CD14-positive monocyte (primary cell): ENCODE measurements at regions not wholly inside any gene's neighbourhood (a gene's known extent, or its start where the extent isn't known, plus 50 kb on each side); places are given as distances from the start of the nearest gene placed in this dataset.
A peak's percentile ranks its signal among the peaks of the same experiment; 100 is the strongest.
"Not testable (repeated sequence)": the region's sequence is repeated elsewhere in the genome, so short reads cannot be mapped to it uniquely, and the experiment has no call there.

Source experiments
- DNase-seq, 3 donors: peaks; one replicate each; pipeline ENCODE4 v3.0.0-alpha.2; 2011 to 2022
- H2AFZ ChIP-seq: 2 replicates; pipeline ENCODE4 v1.6.0; 2012; ENCODE audit warnings: mild to moderate bottlenecking, low read depth, low read length, inconsistent platforms; ENCODE audit not compliant: insufficient read depth, poor library complexity, severe bottlenecking
- H3K27ac ChIP-seq, 2 donors: 1 replicate in 1 of 2; 2 replicates in 1 of 2; pipeline ENCODE4 v1.5.1; 2012 to 2013; ENCODE audit warnings: low read length in 2 of 2, control low read depth in 1 of 2, inconsistent platforms in 1 of 2, low read depth in 1 of 2, mild to moderate bottlenecking in 1 of 2
- H3K27me3 ChIP-seq, 2 donors: one replicate each; pipeline versions ENCODE4 v1.6.0 to v1.6.1; 2011 to 2013; ENCODE audit warnings: low read length in 2 of 2; ENCODE audit not compliant: control insufficient read depth in 2 of 2, insufficient read depth in 2 of 2
- H3K36me3 ChIP-seq, 2 donors: replicated peaks in 1 of 2; 1 replicate in 1 of 2; 2 replicates in 1 of 2; pipeline versions ENCODE4 v1.5.1 to v1.6.1; 2012 to 2013; ENCODE audit warnings: low read length in 2 of 2, control low read depth in 1 of 2, inconsistent platforms in 1 of 2, mild to moderate bottlenecking in 1 of 2; ENCODE audit not compliant: insufficient read depth in 2 of 2, control insufficient read depth in 1 of 2
- H3K4me1 ChIP-seq, 2 donors: 1 replicate in 1 of 2; 2 replicates in 1 of 2; pipeline versions ENCODE4 v1.5.1 to v1.6.1; 2012 to 2013; ENCODE audit warnings: low read length in 2 of 2, control low read depth in 1 of 2, inconsistent platforms in 1 of 2, mild to moderate bottlenecking in 1 of 2, moderate library complexity in 1 of 2; ENCODE audit not compliant: insufficient read depth in 2 of 2, control insufficient read depth in 1 of 2
- H3K4me2 ChIP-seq: replicated peaks from 2 replicates; pipeline ENCODE3; 2012; ENCODE audit warnings: low read length, moderate library complexity, mild to moderate bottlenecking; ENCODE audit not compliant: poor library complexity, severe bottlenecking; ENCODE audit errors: extremely low read depth
- H3K4me3 ChIP-seq, 3 experiments: fragments of 200-600 bp in 1 of 3; sonication (generic) in 1 of 3; replicated peaks in 1 of 3; 1 replicate in 2 of 3; 2 replicates in 1 of 3; pipeline ENCODE4 v1.5.1; 2011 to 2013; ENCODE audit warnings: low read length in 3 of 3, mild to moderate bottlenecking in 3 of 3, control low read depth in 2 of 3, low read depth in 2 of 3, inconsistent platforms in 1 of 3, moderate library complexity in 1 of 3
- H3K79me2 ChIP-seq: 2 replicates; pipeline ENCODE4 v1.6.0; 2012; ENCODE audit warnings: mild to moderate bottlenecking, control low read depth, inconsistent platforms, low read length, moderate library complexity; ENCODE audit not compliant: insufficient read depth
- H3K9ac ChIP-seq: 2 replicates; pipeline ENCODE4 v1.6.0; 2017; ENCODE audit warnings: low read length, mild to moderate bottlenecking; ENCODE audit not compliant: insufficient read depth, poor library complexity, severe bottlenecking
- H3K9me3 ChIP-seq, 2 donors: replicated peaks in 1 of 2; 1 replicate in 1 of 2; 2 replicates in 1 of 2; pipeline versions ENCODE4 v1.5.1 to v1.6.1; 2012 to 2013; ENCODE audit warnings: low read length in 2 of 2, control low read depth in 1 of 2; ENCODE audit not compliant: control insufficient read depth in 1 of 2, insufficient read depth in 1 of 2
- H4K20me1 ChIP-seq: 2 replicates; pipeline ENCODE4 v1.6.0; 2012; ENCODE audit warnings: mild to moderate bottlenecking, low read length, control low read depth, moderate library complexity; ENCODE audit not compliant: insufficient read depth
- H3K27ac Mint-ChIP-seq, 7 donors: one replicate each; pipeline ENCODE4 v1.8.0; 2020; ENCODE audit warnings: mild to moderate bottlenecking in 7 of 7, mixed read lengths in 7 of 7, moderate library complexity in 6 of 7, inconsistent platforms in 2 of 7
- H3K27me3 Mint-ChIP-seq, 3 donors: one replicate each; pipeline ENCODE4 v1.8.0; 2021 to 2022; ENCODE audit warnings: low read depth in 3 of 3, mild to moderate bottlenecking in 3 of 3, mixed read lengths in 3 of 3, moderate library complexity in 3 of 3, inconsistent platforms in 1 of 3
- H3K36me3 Mint-ChIP-seq, 2 donors: one replicate each; pipeline ENCODE4 v1.8.0; 2020; ENCODE audit warnings: mixed read lengths in 2 of 2, inconsistent platforms in 1 of 2, mild to moderate bottlenecking in 1 of 2
- H3K4me1 Mint-ChIP-seq: one replicate; pipeline ENCODE4 v1.8.0; 2020; ENCODE audit warnings: mild to moderate bottlenecking, mixed read lengths
- H3K4me3 Mint-ChIP-seq, 2 donors: one replicate each; pipeline ENCODE4 v1.8.0; 2020; ENCODE audit warnings: mild to moderate bottlenecking in 2 of 2, mixed read lengths in 2 of 2, moderate library complexity in 1 of 2
- H3K9me3 Mint-ChIP-seq, 7 donors: one replicate each; pipeline ENCODE4 v1.8.0; 2020 to 2022; ENCODE audit warnings: mixed read lengths in 7 of 7, mild to moderate bottlenecking in 6 of 7, moderate library complexity in 6 of 7, inconsistent platforms in 2 of 7
- WGBS: methylation state at CpG from one replicate; pipeline ENCODE4 v1.1.5; 2013; ENCODE audit warnings: missing lambda C conversion rate; ENCODE audit not compliant: insufficient coverage; 5-methylcytosine and 5-hydroxymethylcytosine counted together
- intact Hi-C, 2 donors: fragments of 100-400 bp; cut with micrococcal nuclease; formaldehyde crosslinking; loops; one replicate each; pipeline versions ENCODE4 v1.15.0 to v1.15.1; 2023
- TF ChIP-seq, protein P1 (sequence below): fragments of 200-600 bp; IDR thresholded peaks from one replicate; pipeline ENCODE4 v1.8.0; 2022; ENCODE audit warnings: antibody characterized with exemption, mild to moderate bottlenecking

DNA sequence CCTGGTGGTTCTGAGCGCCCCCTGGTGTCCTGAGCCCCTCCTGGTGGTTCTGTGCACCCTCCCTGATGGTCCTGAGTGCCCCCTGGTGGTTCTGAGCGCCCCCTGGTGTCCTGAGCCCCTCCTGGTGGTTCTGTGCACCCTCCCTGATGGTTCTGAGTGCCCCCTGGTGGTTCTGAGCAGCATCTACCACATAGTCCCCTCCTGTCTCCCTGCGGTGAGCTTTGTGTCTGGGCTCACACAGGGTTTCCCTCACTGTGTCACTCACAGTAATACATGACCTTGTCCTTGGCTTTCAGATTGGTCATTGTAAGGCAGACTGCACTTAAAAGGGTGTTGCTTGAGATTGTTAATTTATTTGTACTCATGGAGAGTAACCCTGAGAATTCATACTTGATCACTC is 474.9 kb downstream of the TMEM121 start:
- H3K4me1 ChIP-seq, result peaks cover 0 to 11% of the 10 kb centered on the region in 2 donors
- TF ChIP-seq, protein P1, sequence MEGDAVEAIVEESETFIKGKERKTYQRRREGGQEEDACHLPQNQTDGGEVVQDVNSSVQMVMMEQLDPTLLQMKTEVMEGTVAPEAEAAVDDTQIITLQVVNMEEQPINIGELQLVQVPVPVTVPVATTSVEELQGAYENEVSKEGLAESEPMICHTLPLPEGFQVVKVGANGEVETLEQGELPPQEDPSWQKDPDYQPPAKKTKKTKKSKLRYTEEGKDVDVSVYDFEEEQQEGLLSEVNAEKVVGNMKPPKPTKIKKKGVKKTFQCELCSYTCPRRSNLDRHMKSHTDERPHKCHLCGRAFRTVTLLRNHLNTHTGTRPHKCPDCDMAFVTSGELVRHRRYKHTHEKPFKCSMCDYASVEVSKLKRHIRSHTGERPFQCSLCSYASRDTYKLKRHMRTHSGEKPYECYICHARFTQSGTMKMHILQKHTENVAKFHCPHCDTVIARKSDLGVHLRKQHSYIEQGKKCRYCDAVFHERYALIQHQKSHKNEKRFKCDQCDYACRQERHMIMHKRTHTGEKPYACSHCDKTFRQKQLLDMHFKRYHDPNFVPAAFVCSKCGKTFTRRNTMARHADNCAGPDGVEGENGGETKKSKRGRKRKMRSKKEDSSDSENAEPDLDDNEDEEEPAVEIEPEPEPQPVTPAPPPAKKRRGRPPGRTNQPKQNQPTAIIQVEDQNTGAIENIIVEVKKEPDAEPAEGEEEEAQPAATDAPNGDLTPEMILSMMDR, result peak; percentile 20
- not testable (repeated sequence) for H3K36me3 ChIP-seq, H3K27me3 Mint-ChIP-seq, H3K36me3 Mint-ChIP-seq, DNase-seq, H3K4me3 ChIP-seq, H3K27ac Mint-ChIP-seq, H4K20me1 ChIP-seq, H3K27ac ChIP-seq, H3K4me2 ChIP-seq, H3K27me3 ChIP-seq, H2AFZ ChIP-seq, H3K9ac ChIP-seq, H3K4me3 Mint-ChIP-seq, H3K79me2 ChIP-seq
- peaks cover 0 to 12% of the 10 kb centered on the region in 2 donors for H3K9me3 ChIP-seq
- peaks cover 4 to 14% (median 8%) of the 10 kb centered on the region in 7 donors for H3K9me3 Mint-ChIP-seq
- no CpG with 5 or more reads among the region's 3 CpGs for WGBS
- peaks cover 14% of the 10 kb centered on the region for H3K4me1 Mint-ChIP-seq
- intact Hi-C loops, result loop anchor here (10.0 kb wide), 2 partner anchors 56 to 326 kb away; no protein-coding TSS in a partner anchor

DNA sequence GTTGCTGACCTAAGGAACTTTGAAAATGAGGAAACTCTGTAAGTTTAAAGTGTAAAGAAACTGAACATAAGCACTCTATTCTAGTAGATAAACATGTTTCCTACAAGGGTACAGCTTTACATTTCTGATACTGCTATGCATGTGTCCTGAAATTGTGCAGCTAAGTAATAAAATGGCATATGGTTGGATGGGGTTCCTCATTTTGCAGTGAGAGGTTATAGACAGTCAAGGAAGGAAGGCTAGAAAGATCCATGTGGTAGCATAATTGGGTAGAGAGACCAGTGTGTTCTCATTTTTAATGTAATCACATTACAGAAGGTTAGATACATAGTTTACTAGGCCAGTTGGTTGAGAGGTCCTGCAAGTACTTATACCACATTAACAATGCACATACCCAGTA is 477.0 kb downstream of the TMEM121 start:
- Histone ChIP-seq H3K4me1 (peaks cover 0 to 10% of the 10 kb centered on the region in 2 donors), H4K20me1 (no peaks in the 10 kb centered on the region), H3K9ac (no peak overlapping the region), H2AFZ (no peak overlapping the region), H3K4me2 (no peak overlapping the region), H3K9me3 (peaks cover 0 to 12% of the 10 kb centered on the region in 2 donors), H3K36me3 (no peaks in the 10 kb centered on the region), H3K4me3 (no peak overlapping the region), H3K27ac (no peak overlapping the region), H3K79me2 (no peaks in the 10 kb centered on the region), H3K27me3 (no peaks in the 10 kb centered on the region)
- Mint-ChIP-seq H3K36me3 (no peaks in the 10 kb centered on the region), H3K9me3 (peaks cover 3 to 13% (median 9%) of the 10 kb centered on the region in 7 donors), H3K27me3 (peaks cover 0 to 5% (median 3%) of the 10 kb centered on the region in 3 donors), H3K27ac (no peak overlapping the region), H3K4me3 (no peak overlapping the region), H3K4me1 (peaks cover 13% of the 10 kb centered on the region)
- intact Hi-C loops, result loop anchor here (10.0 kb wide), 2 partner anchors 59 to 329 kb away; no protein-coding TSS in a partner anchor
- DNase-seq, result no peak
- TF ChIP-seq, protein P1, result no peak

DNA sequence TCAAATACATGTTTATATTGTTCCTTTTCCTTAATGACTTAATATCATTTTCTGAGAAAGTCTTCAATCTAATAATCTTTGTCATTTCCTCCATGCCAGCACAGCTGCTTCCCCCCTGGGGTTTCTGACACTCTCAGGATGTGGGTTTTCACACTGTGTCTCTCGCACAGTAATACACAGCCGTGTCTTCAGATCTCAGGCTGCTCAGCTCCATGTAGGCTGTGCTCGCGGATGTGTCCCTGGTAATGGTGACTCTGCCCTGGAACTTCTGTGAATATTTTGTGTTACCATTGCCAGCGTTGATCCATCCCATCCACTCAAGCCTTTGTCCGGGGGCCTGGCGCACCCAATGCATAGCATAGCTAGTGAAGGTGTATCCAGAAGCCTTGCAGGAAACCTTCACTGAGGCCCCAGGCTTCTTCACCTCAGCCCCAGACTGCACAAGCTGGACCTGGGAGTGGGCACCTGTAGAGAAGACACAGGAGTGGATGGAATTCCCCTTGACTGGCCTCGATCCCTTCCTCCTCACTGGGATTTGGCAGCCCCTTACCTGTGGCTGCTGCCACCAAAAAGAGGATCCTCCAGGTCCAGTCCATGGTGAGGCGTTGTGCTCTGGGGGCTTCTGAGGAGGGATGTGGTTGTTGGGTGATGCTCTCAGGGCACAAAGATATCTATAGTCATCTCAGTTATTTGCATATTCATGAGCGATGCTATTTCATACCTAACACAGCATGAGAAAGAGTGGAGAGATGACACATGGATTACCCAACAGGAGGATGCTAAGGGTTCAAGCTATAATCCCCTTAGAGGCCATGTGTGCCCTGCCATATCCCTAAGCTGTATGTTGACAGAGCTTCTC is 478.8 kb downstream of the TMEM121 start:
- not testable (repeated sequence) for H3K79me2 ChIP-seq, DNase-seq, H2AFZ ChIP-seq, H3K4me1 ChIP-seq, H3K27me3 Mint-ChIP-seq, H3K27me3 ChIP-seq, H3K9me3 Mint-ChIP-seq, H3K4me3 Mint-ChIP-seq, H3K4me1 Mint-ChIP-seq, H3K9me3 ChIP-seq, H3K9ac ChIP-seq, H3K36me3 ChIP-seq, H3K27ac ChIP-seq, H3K4me3 ChIP-seq, H3K27ac Mint-ChIP-seq, H3K36me3 Mint-ChIP-seq, H4K20me1 ChIP-seq, H3K4me2 ChIP-seq
- intact Hi-C loops, result loop anchor here (10.0 kb wide), 2 partner anchors 60 to 330 kb away; no protein-coding TSS in a partner anchor
- 0% methylated on average over 4 of the region's 10 CpGs for WGBS
